GM10266 (cell line): ENCODE measurements at regions not wholly inside any gene's neighbourhood (a gene's known extent, or its start where the extent isn't known, plus 50 kb on each side); places are given as distances from the start of the nearest gene placed in this dataset.

ENCODE experiments used
- DNase-seq: peaks from one replicate; pipeline ENCODE4 v3.0.0; 2012; ENCODE audit errors: extremely low spot score
- TF ChIP-seq, protein P1 (sequence below): IDR thresholded peaks from 2 replicates; pipeline ENCODE4 v1.5.1; 2012; ENCODE audit warnings: mild to moderate bottlenecking, low read depth; ENCODE audit not compliant: control insufficient read depth, insufficient read depth; ENCODE audit errors: missing control alignments

DNA sequence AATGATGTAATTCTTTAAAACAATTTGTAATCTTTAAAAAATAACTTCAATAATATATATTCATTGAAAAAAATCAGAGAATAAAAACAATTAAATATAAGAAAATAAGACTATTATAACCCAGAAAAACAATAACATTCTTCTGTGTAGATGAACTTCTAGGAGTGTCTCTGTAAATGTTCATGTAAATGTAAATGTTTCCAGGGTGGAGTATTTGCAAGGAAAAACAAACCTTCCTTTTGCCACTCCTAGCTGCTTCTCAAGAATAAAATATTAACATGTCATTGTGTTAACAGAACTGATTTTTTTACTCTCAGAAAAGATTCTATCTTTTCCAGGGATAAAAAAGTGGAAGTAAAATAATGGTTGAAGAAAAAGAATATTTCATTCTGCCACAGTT is 431.9 kb downstream of the PLCL1 start:
- no peak for DNase-seq
- TF ChIP-seq, protein P1, sequence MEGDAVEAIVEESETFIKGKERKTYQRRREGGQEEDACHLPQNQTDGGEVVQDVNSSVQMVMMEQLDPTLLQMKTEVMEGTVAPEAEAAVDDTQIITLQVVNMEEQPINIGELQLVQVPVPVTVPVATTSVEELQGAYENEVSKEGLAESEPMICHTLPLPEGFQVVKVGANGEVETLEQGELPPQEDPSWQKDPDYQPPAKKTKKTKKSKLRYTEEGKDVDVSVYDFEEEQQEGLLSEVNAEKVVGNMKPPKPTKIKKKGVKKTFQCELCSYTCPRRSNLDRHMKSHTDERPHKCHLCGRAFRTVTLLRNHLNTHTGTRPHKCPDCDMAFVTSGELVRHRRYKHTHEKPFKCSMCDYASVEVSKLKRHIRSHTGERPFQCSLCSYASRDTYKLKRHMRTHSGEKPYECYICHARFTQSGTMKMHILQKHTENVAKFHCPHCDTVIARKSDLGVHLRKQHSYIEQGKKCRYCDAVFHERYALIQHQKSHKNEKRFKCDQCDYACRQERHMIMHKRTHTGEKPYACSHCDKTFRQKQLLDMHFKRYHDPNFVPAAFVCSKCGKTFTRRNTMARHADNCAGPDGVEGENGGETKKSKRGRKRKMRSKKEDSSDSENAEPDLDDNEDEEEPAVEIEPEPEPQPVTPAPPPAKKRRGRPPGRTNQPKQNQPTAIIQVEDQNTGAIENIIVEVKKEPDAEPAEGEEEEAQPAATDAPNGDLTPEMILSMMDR, result no peak

GRCh38 chr2:198232281-198232680 is 427.9 kb downstream of the PLCL1 start:
- DNase-seq, result no peak
- TF ChIP-seq, protein P1, result no peak

DNA sequence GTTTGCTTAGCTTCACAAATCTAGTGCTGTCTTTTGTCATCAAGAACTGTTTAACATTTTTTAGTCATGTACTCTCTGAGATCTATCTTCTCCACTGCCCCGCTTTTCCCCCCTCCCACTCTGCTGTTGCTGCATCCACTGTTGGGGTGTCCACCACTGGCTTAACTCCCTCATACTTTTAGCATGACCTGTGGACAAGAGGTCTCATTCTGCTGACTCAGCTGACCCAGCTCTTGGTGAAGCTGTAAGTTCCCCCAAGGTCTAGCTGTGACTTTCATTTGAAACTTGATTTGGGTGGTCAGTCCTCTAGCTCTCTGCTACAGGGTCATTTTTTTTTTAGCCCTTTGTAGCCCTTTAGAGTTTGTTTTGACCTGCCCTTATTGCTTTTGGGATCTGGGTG is 427.2 kb downstream of the PLCL1 start:
- no peak for DNase-seq
- TF ChIP-seq, protein P1, result no peak

DNA sequence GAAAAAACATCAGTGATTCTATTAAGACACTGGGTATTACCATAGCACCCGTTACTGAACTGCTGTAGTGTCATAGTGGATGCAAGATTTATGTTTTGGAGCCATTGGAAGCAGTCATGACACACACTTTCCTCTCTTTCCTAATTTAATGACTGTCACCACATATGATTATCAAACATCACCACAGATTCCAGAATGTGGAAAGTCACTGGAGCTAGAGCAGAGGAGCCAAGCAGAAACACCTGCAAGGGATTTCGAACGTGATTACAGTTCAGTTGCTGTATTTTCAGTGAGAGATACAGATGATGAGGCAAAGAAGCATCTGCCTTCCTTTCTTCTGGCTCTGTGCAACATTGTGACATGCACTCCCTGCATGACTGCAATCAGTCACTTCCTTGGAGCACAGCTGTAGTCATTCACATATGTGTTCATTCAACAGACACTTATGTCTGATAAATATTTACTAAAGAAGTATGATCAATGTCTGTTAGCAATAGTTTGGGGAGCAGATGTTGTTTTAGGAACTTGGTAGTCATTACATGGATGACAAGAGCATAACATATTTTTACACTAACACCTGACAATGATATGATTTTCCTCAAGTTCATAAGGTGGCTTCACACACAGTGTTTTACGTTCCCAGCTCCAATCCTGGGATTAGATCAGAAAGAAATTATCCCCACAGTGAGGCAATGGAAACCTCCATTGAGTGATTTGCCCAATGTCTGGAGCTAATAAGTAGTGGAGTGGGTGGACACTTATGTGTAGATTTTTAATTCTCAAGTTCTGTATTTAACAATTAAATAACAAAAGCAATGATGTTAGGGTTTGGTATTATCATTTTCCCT is 416.6 kb downstream of the PLCL1 start:
- no peak for DNase-seq
- TF ChIP-seq, protein P1, result no peak

DNA sequence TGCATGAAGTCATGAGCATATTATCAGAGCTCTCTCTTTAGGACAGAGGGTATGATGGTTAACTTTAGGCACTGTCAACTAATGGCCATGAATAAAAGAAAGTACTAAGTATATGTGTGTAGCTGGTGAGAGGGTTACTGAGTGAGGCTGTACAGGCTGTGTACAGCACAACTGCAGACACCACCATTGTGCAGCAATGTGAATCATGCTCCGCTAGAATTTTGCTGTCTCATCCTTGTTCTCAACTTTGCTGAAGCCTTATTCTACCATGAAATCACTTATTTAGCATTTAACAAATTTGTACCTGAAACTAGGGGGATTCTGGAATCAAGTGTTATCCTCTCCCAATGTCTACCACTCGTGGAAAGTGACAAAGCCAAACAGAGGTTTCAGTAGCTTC is 414.9 kb downstream of the PLCL1 start:
- TF ChIP-seq, protein P1, result no peak
- DNase-seq, result no peak

DNA sequence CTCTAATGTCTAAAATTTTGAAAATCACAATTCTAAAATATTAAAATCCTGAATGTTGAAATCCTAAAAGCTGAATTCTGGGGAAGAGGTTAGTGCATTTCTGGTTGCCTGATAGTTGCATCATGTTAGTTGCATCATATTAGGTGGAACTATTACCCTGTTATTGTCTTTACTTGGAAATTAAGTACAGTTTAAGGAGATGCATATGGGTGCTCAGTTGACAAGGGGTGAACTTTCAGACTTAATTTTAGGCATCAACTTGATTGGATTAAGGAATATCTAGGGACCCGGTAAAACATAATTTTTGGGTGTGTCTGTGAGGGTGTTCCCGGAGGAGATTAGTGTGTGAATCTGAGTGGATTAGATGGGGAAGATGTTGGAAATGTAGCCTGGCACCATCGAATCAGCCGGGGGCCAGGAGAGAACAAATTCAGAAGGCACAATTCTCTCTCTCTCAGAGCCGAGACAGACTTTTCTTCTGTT is 409.8 kb downstream of the PLCL1 start:
- no peak for DNase-seq
- TF ChIP-seq, protein P1, result no peak

DNA sequence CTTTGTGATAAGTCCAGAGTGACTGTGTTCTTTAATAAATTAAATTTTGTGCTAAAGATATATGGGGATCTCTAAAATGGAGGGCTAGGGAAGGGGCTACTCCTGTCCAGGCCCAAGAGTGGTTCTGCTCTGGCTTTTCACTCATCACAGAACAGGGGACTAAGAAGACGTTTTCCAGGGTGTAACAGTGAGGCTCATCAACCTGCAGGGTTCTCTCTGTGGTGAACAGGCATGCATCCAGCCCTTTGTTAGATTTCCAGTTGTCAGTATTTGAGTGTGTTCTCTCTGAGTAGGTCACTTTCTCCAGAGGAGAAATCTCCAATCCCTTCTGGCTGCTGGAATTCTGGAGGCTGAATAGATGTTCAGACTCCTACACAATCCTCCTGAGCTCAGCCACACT is 408.9 kb downstream of the PLCL1 start:
- DNase-seq, result no peak
- TF ChIP-seq, protein P1, result no peak
